DND-41 (cell line): ENCODE measurements at regions not wholly inside any gene's neighbourhood (a gene's known extent, or its start where the extent isn't known, plus 50 kb on each side); places are given as distances from the start of the nearest gene placed in this dataset.

ENCODE experiments used
- ATAC-seq: fragments of 200-7000 bp; cut with Tn5 transposase; 3 replicates; pipeline ENCODE4 v1.9.1; 2021; ENCODE audit warnings: low read depth; ENCODE audit not compliant: insufficient read depth
- DNase-seq: peaks from one replicate; pipeline ENCODE4 v3.0.0-alpha.2; 2020
- H2AFZ ChIP-seq: 2 replicates; pipeline ENCODE4 v1.6.0; 2012; ENCODE audit warnings: low read depth, low read length
- H3K27ac ChIP-seq: 2 replicates; pipeline ENCODE4 v1.5.1; 2012; ENCODE audit warnings: low read length, inconsistent platforms
- H3K27me3 ChIP-seq: fragments of 200-600 bp; sonication (generic); 2 replicates; pipeline ENCODE4 v1.6.0; 2012; ENCODE audit warnings: low read length, mild to moderate bottlenecking, inconsistent platforms; ENCODE audit not compliant: insufficient read depth, poor library complexity
- H3K36me3 ChIP-seq: 2 replicates; pipeline ENCODE4 v1.5.1; 2012; ENCODE audit warnings: low read length, inconsistent platforms; ENCODE audit not compliant: insufficient read depth
- H3K4me1 ChIP-seq: 2 replicates; pipeline ENCODE4 v1.5.1; 2012; ENCODE audit warnings: mild to moderate bottlenecking, low read length; ENCODE audit not compliant: insufficient read depth
- H3K4me2 ChIP-seq: 2 replicates; pipeline ENCODE4 v1.6.0; 2012; ENCODE audit warnings: mild to moderate bottlenecking, moderate library complexity, low read length, inconsistent platforms; ENCODE audit not compliant: insufficient read depth
- H3K4me3 ChIP-seq, 2 experiments: fragments of 200-600 bp in 1 of 2; shearing (Covaris generic) in 1 of 2; 2 replicates each; pipeline ENCODE4 v1.5.1; 2012 to 2016; ENCODE audit warnings: inconsistent platforms in 2 of 2, low read length in 2 of 2, mild to moderate bottlenecking in 2 of 2, low read depth in 1 of 2, moderate library complexity in 1 of 2
- H3K79me2 ChIP-seq: 2 replicates; pipeline ENCODE4 v1.6.0; 2012; ENCODE audit warnings: low read length, inconsistent platforms; ENCODE audit not compliant: insufficient read depth
- H3K9ac ChIP-seq: 2 replicates; pipeline ENCODE4 v1.6.0; 2012; ENCODE audit warnings: low read depth, mild to moderate bottlenecking, inconsistent platforms, low read length, moderate library complexity
- H3K9me3 ChIP-seq: 2 replicates; pipeline ENCODE4 v1.5.1; 2012; ENCODE audit warnings: low read length, moderate library complexity, mild to moderate bottlenecking, inconsistent platforms; ENCODE audit not compliant: insufficient read depth, severe bottlenecking
- H4K20me1 ChIP-seq: 2 replicates; pipeline ENCODE4 v1.6.0; 2012; ENCODE audit warnings: low read length; ENCODE audit not compliant: insufficient read depth
- EZH2 ChIP-seq: IDR thresholded peaks from 3 replicates; pipeline ENCODE4 v1.6.1; 2012; ENCODE audit warnings: borderline replicate concordance, low read depth, mild to moderate bottlenecking, moderate library complexity, low read length, inconsistent platforms; ENCODE audit not compliant: severe bottlenecking
- TF ChIP-seq, protein P1 (sequence below): IDR thresholded peaks from 2 replicates; pipeline ENCODE4 v1.5.1; 2012; ENCODE audit warnings: borderline replicate concordance, low read length, moderate library complexity, mild to moderate bottlenecking; ENCODE audit not compliant: poor library complexity, severe bottlenecking; ENCODE audit errors: extremely low read depth

DNA sequence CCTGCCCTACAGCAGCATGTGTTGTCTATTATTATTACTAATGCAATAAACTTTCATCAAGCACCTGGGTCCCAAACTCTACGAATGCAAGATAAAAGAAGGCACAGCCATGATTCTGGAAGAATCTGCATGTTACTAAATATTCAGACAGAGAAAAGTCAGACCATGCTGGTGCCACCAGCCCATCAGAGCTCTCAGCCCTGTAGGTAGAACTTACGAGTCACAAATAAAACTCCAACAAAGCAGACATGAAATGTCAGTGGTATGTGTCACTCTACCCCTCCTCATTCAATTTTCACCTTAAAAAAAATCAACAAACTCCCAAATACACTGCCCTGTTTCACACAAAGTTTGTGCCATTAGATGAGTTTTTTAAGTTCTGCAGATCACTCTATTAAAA, 62.4 kb upstream of the TIAM1 start:
- Histone ChIP-seq H3K9me3 (no peaks in the 10 kb centered on the region), H3K4me1 (peaks cover 3% of the 10 kb centered on the region; the same call in 1 of the 2 replicates), H3K27me3 (no peaks in the 10 kb centered on the region), H4K20me1 (no peaks in the 10 kb centered on the region), H3K4me3 (no peak overlapping the region), H3K79me2 (peaks cover 5% of the 10 kb centered on the region), H3K36me3 (no peaks in the 10 kb centered on the region; the same call in 1 of the 2 replicates), H3K9ac (no peak overlapping the region), H2AFZ (no peak overlapping the region), H3K27ac (no peak overlapping the region), H3K4me2 (no peak overlapping the region)
- DNase-seq = no peak
- no peak for ATAC-seq
- TF ChIP-seq EZH2 = no peak
- TF ChIP-seq, protein P1, sequence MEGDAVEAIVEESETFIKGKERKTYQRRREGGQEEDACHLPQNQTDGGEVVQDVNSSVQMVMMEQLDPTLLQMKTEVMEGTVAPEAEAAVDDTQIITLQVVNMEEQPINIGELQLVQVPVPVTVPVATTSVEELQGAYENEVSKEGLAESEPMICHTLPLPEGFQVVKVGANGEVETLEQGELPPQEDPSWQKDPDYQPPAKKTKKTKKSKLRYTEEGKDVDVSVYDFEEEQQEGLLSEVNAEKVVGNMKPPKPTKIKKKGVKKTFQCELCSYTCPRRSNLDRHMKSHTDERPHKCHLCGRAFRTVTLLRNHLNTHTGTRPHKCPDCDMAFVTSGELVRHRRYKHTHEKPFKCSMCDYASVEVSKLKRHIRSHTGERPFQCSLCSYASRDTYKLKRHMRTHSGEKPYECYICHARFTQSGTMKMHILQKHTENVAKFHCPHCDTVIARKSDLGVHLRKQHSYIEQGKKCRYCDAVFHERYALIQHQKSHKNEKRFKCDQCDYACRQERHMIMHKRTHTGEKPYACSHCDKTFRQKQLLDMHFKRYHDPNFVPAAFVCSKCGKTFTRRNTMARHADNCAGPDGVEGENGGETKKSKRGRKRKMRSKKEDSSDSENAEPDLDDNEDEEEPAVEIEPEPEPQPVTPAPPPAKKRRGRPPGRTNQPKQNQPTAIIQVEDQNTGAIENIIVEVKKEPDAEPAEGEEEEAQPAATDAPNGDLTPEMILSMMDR = no peak

DNA sequence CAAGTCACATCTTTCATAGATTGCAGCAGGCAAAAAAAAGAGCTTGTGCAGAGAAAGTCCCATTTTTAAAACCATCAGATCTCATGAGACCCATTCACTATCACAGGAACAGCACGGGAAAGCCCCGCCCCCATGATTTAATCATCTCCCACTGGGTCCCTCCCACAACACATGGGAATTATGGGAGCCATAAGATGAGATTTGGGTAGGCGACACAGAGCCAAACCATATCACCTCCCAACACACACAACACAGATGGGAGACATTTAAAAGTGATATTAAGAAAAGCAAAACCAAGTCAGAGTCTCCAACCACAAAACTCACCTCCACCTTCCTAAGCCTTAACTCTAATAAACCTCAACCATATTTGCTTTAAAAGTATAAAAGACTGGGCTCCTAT, 61.5 kb upstream of the TIAM1 start:
- no peak for DNase-seq

DNA sequence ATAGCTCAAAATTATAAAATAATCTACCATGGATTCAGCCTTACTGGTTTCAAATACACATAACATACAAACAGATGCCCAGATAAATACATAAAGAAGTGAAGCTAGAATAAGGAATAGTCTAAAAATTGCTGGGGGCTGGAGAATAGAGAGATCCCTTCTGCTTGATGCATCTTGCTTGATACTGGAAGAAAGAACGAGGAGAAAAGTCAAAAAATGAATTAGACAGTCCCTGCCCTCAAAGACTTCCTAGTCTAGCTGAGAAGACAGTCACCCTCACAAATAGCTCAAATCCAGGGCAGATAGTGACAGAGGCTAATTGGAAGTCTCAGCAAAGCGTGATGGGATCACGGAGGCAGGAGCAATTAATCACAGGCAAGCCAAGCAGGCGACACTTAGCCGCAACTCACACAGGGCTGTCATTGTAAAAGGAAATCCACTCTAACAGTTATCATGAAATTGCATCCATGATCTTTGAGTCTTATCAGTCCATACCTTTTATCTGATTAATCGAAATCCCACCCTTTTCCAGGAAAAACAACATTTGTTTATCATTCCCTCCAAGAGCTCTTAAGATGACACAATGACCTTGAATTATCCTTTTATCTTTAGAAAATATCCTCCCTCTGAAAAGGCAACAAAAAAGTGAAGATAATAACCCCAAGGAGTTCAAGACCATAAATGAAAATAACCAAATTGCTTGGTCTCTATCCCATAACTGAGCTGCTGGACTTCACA, 59.7 kb upstream of the TIAM1 start:
- Histone ChIP-seq H2AFZ (no peak overlapping the region), H3K4me3 (no peak overlapping the region), H3K4me1 (peaks cover 26% of the 10 kb centered on the region), H3K27me3 (no peaks in the 10 kb centered on the region), H3K27ac (no peak overlapping the region), H3K9ac (no peak overlapping the region), H3K4me2 (no peak overlapping the region), H4K20me1 (no peaks in the 10 kb centered on the region), H3K9me3 (no peaks in the 10 kb centered on the region), H3K36me3 (no peaks in the 10 kb centered on the region), H3K79me2 (peaks cover 15% of the 10 kb centered on the region)
- TF ChIP-seq EZH2 = no peak
- DNase-seq (no peak), ATAC-seq (no peak)

More for the DNA sequence above, 61.5 kb upstream of the TIAM1 start:
- no peak overlapping the region for H2AFZ ChIP-seq
- H3K4me1 ChIP-seq = peaks cover 10% of the 10 kb centered on the region
- no peaks in the 10 kb centered on the region; the same call in 1 of the 2 replicates for H3K36me3 ChIP-seq
- H3K4me3 ChIP-seq = no peak overlapping the region
- H3K27me3 ChIP-seq = no peaks in the 10 kb centered on the region
- peaks cover 10% of the 10 kb centered on the region for H3K79me2 ChIP-seq
- H3K9me3 ChIP-seq = no peaks in the 10 kb centered on the region
- H3K9ac ChIP-seq = no peak overlapping the region
- no peaks in the 10 kb centered on the region for H4K20me1 ChIP-seq
- ATAC-seq = no peak
- H3K4me2 ChIP-seq = no peak overlapping the region
- no peak overlapping the region for H3K27ac ChIP-seq
- TF ChIP-seq EZH2 = no peak
- TF ChIP-seq, protein P1 = no peak

DNA sequence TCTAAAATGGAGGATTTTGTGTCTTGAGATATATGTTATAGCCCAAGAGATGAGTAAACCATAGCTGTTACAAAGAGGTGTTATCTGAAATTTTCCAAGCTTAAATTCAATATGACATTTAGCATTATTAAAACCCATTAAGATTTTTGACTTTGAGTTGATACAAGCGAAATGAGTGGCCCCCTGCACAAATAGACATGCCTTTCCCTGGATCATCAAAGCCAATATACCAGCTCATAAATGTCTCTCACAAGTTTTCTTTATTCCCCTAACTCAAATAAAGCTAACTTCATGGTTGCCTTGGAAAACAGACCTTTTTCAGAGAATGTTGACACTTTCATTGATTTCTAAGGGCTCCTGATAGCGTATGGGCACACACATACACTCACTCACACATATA, 55.5 kb upstream of the TIAM1 start:
- no peaks in the 10 kb centered on the region for H3K27me3 ChIP-seq
- no peaks in the 10 kb centered on the region for H4K20me1 ChIP-seq
- TF ChIP-seq, protein P1 = no peak
- ATAC-seq = no peak
- H2AFZ ChIP-seq = no peak overlapping the region
- no peak for DNase-seq
- peaks cover 64% of the 10 kb centered on the region for H3K4me1 ChIP-seq
- peak overlapping the region; percentile 70 for H3K27ac ChIP-seq
- H3K4me3 ChIP-seq = no peak overlapping the region
- H3K36me3 ChIP-seq = no peaks in the 10 kb centered on the region
- peak overlapping the region; percentile 31; the same call in 1 of the 2 replicates for H3K9ac ChIP-seq
- peaks cover 23% of the 10 kb centered on the region for H3K79me2 ChIP-seq
- 0 out of 2 replicates have a peak overlapping the region, but pooled peaks have one; percentile 12 for H3K4me2 ChIP-seq
- H3K9me3 ChIP-seq = no peaks in the 10 kb centered on the region
